GM12872 (cell line): ENCODE measurements at regions not wholly inside any gene's neighbourhood (a gene's known extent, or its start where the extent isn't known, plus 50 kb on each side); places are given as distances from the start of the nearest gene placed in this dataset.

Experiments used
- TF ChIP-seq, protein P1 (sequence below): IDR thresholded peaks from 3 replicates; pipeline ENCODE4 v1.5.1; 2011; ENCODE audit warnings: low read depth, mild to moderate bottlenecking, low read length, moderate library complexity; ENCODE audit not compliant: insufficient read depth

GRCh38 chr2:156005999-156006712 is 326.4 kb downstream of the NR4A2 start:
- TF ChIP-seq, protein P1, sequence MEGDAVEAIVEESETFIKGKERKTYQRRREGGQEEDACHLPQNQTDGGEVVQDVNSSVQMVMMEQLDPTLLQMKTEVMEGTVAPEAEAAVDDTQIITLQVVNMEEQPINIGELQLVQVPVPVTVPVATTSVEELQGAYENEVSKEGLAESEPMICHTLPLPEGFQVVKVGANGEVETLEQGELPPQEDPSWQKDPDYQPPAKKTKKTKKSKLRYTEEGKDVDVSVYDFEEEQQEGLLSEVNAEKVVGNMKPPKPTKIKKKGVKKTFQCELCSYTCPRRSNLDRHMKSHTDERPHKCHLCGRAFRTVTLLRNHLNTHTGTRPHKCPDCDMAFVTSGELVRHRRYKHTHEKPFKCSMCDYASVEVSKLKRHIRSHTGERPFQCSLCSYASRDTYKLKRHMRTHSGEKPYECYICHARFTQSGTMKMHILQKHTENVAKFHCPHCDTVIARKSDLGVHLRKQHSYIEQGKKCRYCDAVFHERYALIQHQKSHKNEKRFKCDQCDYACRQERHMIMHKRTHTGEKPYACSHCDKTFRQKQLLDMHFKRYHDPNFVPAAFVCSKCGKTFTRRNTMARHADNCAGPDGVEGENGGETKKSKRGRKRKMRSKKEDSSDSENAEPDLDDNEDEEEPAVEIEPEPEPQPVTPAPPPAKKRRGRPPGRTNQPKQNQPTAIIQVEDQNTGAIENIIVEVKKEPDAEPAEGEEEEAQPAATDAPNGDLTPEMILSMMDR, result 0 out of 3 replicates have a peak, but pooled peaks have one; percentile 7

GRCh38 chr2:156005531-156005930 is 327.0 kb downstream of the NR4A2 start:
- TF ChIP-seq, protein P1, result no peak

DNA sequence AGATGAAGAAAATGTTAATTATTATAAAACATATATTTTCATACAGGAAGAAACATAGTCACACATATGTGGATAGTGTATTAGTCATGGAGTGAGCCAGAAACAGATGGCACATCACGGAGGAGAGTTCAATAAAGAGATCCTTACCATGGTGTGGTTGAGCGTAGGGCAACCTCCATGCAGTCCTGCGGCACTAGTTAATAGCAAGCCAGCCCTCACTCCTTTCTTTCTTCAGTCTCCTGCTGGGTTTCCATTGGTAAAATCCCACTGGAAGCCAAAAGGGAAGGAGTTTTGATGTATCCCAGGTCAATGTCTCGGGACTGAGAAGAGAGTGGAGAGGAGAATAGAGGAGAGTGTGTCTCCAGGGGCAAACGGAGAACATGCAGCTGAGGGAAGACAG is 328.1 kb downstream of the NR4A2 start:
- TF ChIP-seq, protein P1, result no peak

GRCh38 chr2:156003780-156004179 is 328.7 kb downstream of the NR4A2 start:
- TF ChIP-seq, protein P1, result no peak

DNA sequence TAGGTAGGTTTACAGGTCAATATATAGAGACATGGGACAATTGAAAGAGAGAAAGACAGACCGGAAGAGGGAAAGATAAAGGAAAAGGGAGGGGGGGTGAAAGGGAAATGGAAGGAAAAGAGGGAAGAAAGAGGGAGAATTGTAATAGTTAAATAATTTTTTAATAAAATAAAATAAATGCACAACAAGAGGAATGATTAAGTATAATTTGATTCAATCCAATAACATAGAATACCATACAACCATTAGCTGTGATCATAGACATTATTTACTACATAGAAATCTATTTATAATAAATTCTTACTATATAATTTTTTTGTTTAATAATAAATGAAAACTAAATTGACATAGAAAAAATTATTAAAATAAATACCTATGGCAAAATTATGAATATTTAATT is 330.7 kb downstream of the NR4A2 start:
- TF ChIP-seq, protein P1, result no peak

- TF ChIP-seq, protein P1, result no peak
Measured at GRCh38 chr2:155997538-155997937, 335.0 kb downstream of the NR4A2 start.

GRCh38 chr2:155994315-155994714 is 338.2 kb downstream of the NR4A2 start:
- TF ChIP-seq, protein P1, result no peak
